A673 (cell line): ENCODE measurements at regions not wholly inside any gene's neighbourhood (a gene's known extent, or its start where the extent isn't known, plus 50 kb on each side); places are given as distances from the start of the nearest gene placed in this dataset.

Experiments used
- EZH2 ChIP-seq: fragments of 200-600 bp; sonication (generic); IDR thresholded peaks from 2 replicates; pipeline ENCODE4 v1.6.1; 2017; ENCODE audit warnings: borderline replicate concordance, low read depth, mild to moderate bottlenecking, mixed read lengths, antibody characterized with exemption, low read length; ENCODE audit not compliant: poor library complexity, severe bottlenecking
- TF ChIP-seq, protein P1 (sequence below): fragments of 300-800, 200-600 bp; sonication (generic); conservative IDR thresholded peaks from 2 replicates; pipeline ENCODE4 v1.5.1; 2017; ENCODE audit warnings: low read depth, mild to moderate bottlenecking, antibody characterized with exemption, low read length, moderate library complexity, mixed read lengths

DNA sequence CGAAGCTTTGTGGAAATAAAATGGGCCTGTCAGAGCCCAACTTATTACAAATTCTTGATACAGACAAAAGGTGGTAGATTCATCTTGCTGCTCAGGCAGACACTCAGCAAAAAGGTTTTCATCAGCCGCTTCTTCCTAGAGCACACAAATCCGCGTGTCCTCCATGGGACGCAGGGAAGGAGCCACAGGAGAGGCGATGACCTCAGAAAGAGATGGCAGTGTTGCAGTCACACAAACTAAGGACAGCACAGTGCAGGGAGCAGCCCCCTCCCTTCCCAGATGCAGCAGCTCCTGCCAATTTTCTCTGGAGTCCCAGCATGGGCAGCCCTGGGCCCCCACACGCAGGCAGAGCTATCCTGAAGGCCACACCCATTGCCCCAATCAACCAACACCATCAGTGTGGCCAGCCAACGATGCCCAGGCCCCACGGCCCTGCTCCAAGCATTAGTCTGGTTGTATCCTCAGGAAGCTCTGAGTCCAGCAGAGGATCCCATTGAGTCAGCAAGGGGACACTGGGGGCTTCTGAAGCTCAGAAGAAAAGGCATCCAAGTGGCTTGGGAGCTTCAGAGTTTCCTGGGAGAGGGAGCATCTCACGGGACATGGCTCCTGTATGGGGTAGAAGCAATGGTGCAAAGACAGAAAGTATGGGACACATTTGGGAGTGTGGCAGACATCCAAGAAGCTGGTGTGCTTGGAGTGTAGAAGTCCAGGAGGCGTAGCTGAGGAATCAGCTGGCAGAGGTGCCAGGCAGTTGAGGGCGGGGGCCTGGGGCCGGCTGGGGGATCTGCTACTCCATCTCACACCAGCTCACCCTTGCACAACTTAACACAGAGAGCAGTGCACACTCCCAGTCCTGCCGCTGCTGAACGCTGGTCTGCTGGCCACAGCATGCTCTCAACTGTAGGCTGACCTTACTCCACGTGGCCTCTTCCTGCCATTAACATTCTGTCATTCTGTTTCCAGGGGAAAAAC, 142.1 kb upstream of the CST7 start:
- TF ChIP-seq, protein P1, sequence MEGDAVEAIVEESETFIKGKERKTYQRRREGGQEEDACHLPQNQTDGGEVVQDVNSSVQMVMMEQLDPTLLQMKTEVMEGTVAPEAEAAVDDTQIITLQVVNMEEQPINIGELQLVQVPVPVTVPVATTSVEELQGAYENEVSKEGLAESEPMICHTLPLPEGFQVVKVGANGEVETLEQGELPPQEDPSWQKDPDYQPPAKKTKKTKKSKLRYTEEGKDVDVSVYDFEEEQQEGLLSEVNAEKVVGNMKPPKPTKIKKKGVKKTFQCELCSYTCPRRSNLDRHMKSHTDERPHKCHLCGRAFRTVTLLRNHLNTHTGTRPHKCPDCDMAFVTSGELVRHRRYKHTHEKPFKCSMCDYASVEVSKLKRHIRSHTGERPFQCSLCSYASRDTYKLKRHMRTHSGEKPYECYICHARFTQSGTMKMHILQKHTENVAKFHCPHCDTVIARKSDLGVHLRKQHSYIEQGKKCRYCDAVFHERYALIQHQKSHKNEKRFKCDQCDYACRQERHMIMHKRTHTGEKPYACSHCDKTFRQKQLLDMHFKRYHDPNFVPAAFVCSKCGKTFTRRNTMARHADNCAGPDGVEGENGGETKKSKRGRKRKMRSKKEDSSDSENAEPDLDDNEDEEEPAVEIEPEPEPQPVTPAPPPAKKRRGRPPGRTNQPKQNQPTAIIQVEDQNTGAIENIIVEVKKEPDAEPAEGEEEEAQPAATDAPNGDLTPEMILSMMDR: no peak
- TF ChIP-seq EZH2: no peak
